Neuronal stem cell (in vitro differentiated cells): ENCODE measurements at regions not wholly inside any gene's neighbourhood (a gene's known extent, or its start where the extent isn't known, plus 50 kb on each side); places are given as distances from the start of the nearest gene placed in this dataset.
"Not testable (repeated sequence)": the region's sequence is repeated elsewhere in the genome, so short reads cannot be mapped to it uniquely, and the experiment has no call there.

Experiments used
- DNase-seq: peaks from one replicate; pipeline ENCODE4 v3.0.0-alpha.2; 2013; ENCODE audit warnings: low spot score
- H2AFZ ChIP-seq: one replicate; pipeline ENCODE4 v1.6.1; 2013; ENCODE audit warnings: mild to moderate bottlenecking, low read length, inconsistent platforms
- H2AK5ac ChIP-seq: 2 replicates; pipeline ENCODE4 v1.6.1; 2013; ENCODE audit warnings: low read depth, mild to moderate bottlenecking, inconsistent platforms, low read length, moderate library complexity, mixed read lengths
- H2BK120ac ChIP-seq: 2 replicates; pipeline ENCODE4 v1.6.1; 2013; ENCODE audit warnings: low read depth, mild to moderate bottlenecking, inconsistent platforms, low read length, moderate library complexity, mixed read lengths
- H2BK12ac ChIP-seq: one replicate; pipeline ENCODE4 v1.6.1; 2013; ENCODE audit warnings: low read length, inconsistent platforms
- H2BK15ac ChIP-seq: 2 replicates; pipeline ENCODE4 v1.6.1; 2013; ENCODE audit warnings: mild to moderate bottlenecking, low read length, inconsistent platforms, mixed read lengths
- H2BK5ac ChIP-seq: one replicate; pipeline ENCODE4 v1.6.1; 2013; ENCODE audit warnings: inconsistent platforms, mild to moderate bottlenecking, low read length, moderate library complexity
- H3K14ac ChIP-seq: one replicate; pipeline ENCODE4 v1.6.1; 2013; ENCODE audit warnings: low read length, inconsistent platforms
- H3K18ac ChIP-seq: 2 replicates; pipeline ENCODE4 v1.6.1; 2013; ENCODE audit warnings: low read length, inconsistent platforms
- H3K23ac ChIP-seq: 2 replicates; pipeline ENCODE4 v1.6.1; 2013; ENCODE audit warnings: low read depth, mild to moderate bottlenecking, mixed read lengths, low read length, inconsistent platforms; ENCODE audit not compliant: poor library complexity
- H3K27ac ChIP-seq: replicated peaks from 3 replicates; pipeline ENCODE4 v1.5.1; 2013; ENCODE audit warnings: low read length, inconsistent platforms
- H3K27me3 ChIP-seq, 3 experiments: 2 replicates each; pipeline ENCODE4 v1.6.1; 2013; ENCODE audit warnings: low read length in 3 of 3, mild to moderate bottlenecking in 2 of 3, inconsistent platforms in 1 of 3, low read depth in 1 of 3, mixed read lengths in 1 of 3, moderate library complexity in 1 of 3; ENCODE audit not compliant: control insufficient read depth in 3 of 3, insufficient read depth in 3 of 3
- H3K36me3 ChIP-seq, 2 donors: replicated peaks in 1 of 2; 2 replicates each; pipeline ENCODE4 v1.6.1; 2013; ENCODE audit warnings: low read length in 2 of 2; ENCODE audit not compliant: control insufficient read depth in 2 of 2, insufficient read depth in 2 of 2
- H3K4ac ChIP-seq: 2 replicates; pipeline ENCODE4 v1.6.1; 2013; ENCODE audit warnings: inconsistent platforms, mild to moderate bottlenecking, low read length, moderate library complexity
- H3K4me1 ChIP-seq, 2 donors: 1 replicate in 1 of 2; 2 replicates in 1 of 2; pipeline ENCODE4 v1.6.1; 2013; ENCODE audit warnings: low read length in 2 of 2, low read depth in 1 of 2; ENCODE audit not compliant: control insufficient read depth in 2 of 2, insufficient read depth in 1 of 2
- H3K4me2 ChIP-seq: one replicate; pipeline ENCODE4 v1.6.1; 2013; ENCODE audit warnings: mild to moderate bottlenecking, low read length, inconsistent platforms; ENCODE audit not compliant: insufficient read depth, poor library complexity, severe bottlenecking
- H3K4me3 ChIP-seq, 2 donors: 2 replicates each; pipeline ENCODE4 v1.5.1; 2013; ENCODE audit warnings: low read length in 2 of 2, mild to moderate bottlenecking in 2 of 2, inconsistent platforms in 1 of 2, moderate library complexity in 1 of 2
- H3K79me1 ChIP-seq: one replicate; pipeline ENCODE4 v1.6.1; 2013; ENCODE audit warnings: low read depth, mild to moderate bottlenecking, inconsistent platforms, low read length, moderate library complexity
- H3K9ac ChIP-seq: one replicate; pipeline ENCODE4 v1.6.1; 2013; ENCODE audit warnings: mild to moderate bottlenecking, low read depth, low read length, inconsistent platforms; ENCODE audit not compliant: poor library complexity
- H3K9me3 ChIP-seq, 2 donors: replicated peaks in 1 of 2; 2 replicates each; pipeline versions ENCODE3 to v1.6.1; 2013; ENCODE audit warnings: low read length in 2 of 2, mild to moderate bottlenecking in 2 of 2, inconsistent platforms in 1 of 2, low read depth in 1 of 2, mixed read lengths in 1 of 2, moderate library complexity in 1 of 2; ENCODE audit not compliant: control insufficient read depth in 2 of 2, insufficient read depth in 1 of 2
- H4K8ac ChIP-seq: one replicate; pipeline ENCODE4 v1.6.1; 2013; ENCODE audit warnings: low read depth, mild to moderate bottlenecking, inconsistent platforms, low read length, moderate library complexity
- H4K91ac ChIP-seq: one replicate; pipeline ENCODE4 v1.6.1; 2013; ENCODE audit warnings: low read length, low read depth, mild to moderate bottlenecking, inconsistent platforms; ENCODE audit not compliant: poor library complexity
- WGBS, 2 donors: extraction: QIAGEN DNeasy Blood & Tissue Kit; methylation state at CpG; one replicate each; pipeline ENCODE4 v1.1.7; 2013; ENCODE audit warnings: missing lambda C conversion rate in 2 of 2, mixed read lengths in 1 of 2; ENCODE audit not compliant: insufficient read length in 2 of 2, insufficient replicate concordance in 1 of 2; ENCODE audit errors: extremely low coverage in 2 of 2; 5-methylcytosine and 5-hydroxymethylcytosine counted together

- DNase-seq, H3K23ac ChIP-seq, H3K27ac ChIP-seq, H2BK12ac ChIP-seq, H3K4me3 ChIP-seq, H3K4me2 ChIP-seq, H3K9me3 ChIP-seq, H3K18ac ChIP-seq, H2BK5ac ChIP-seq, H3K14ac ChIP-seq, H2BK15ac ChIP-seq, H3K9ac ChIP-seq, H3K4ac ChIP-seq, H4K8ac ChIP-seq, H2BK120ac ChIP-seq, H2AFZ ChIP-seq, H3K36me3 ChIP-seq, H3K79me1 ChIP-seq, H2AK5ac ChIP-seq, H3K27me3 ChIP-seq, H4K91ac ChIP-seq, H3K4me1 ChIP-seq: not testable (repeated sequence)
- WGBS, 2 donors: no CpG with 5 or more reads among the region's 16 CpGs
These were observed 188.8 kb downstream of the LAT start for GRCh38 chr16:29173371-29174305.

- H3K9me3 ChIP-seq, H3K18ac ChIP-seq, H4K8ac ChIP-seq, DNase-seq, H3K4me2 ChIP-seq, H3K27me3 ChIP-seq, H2BK5ac ChIP-seq, H2AK5ac ChIP-seq, H2AFZ ChIP-seq, H3K27ac ChIP-seq, H2BK15ac ChIP-seq, H3K36me3 ChIP-seq, H4K91ac ChIP-seq, H3K4me3 ChIP-seq, H2BK120ac ChIP-seq, H3K79me1 ChIP-seq, H2BK12ac ChIP-seq, H3K4ac ChIP-seq, H3K23ac ChIP-seq, H3K9ac ChIP-seq, H3K14ac ChIP-seq, H3K4me1 ChIP-seq: not testable (repeated sequence)
- WGBS, 2 donors: no CpG with 5 or more reads among the region's 7 CpGs
These were observed 187.4 kb downstream of the LAT start for GRCh38 chr16:29172098-29172724.

- H3K4me2 ChIP-seq, H3K79me1 ChIP-seq, H2AK5ac ChIP-seq, H3K9ac ChIP-seq, H3K23ac ChIP-seq, H3K9me3 ChIP-seq, H2AFZ ChIP-seq, H3K18ac ChIP-seq, H3K27me3 ChIP-seq, H3K4ac ChIP-seq, H4K91ac ChIP-seq, DNase-seq, H3K27ac ChIP-seq, H2BK120ac ChIP-seq, H2BK12ac ChIP-seq, H3K36me3 ChIP-seq, H2BK15ac ChIP-seq, H4K8ac ChIP-seq, H3K4me1 ChIP-seq, H3K4me3 ChIP-seq, H2BK5ac ChIP-seq: not testable (repeated sequence)
- H3K14ac ChIP-seq: peak overlapping the region; percentile 84
- WGBS, 2 donors: no CpG with 5 or more reads among the region's 6 CpGs
These were observed 186.4 kb downstream of the LAT start for GRCh38 chr16:29171296-29171695.

GRCh38 chr16:29170393-29171119 is 185.7 kb downstream of the LAT start:
- H3K27me3 ChIP-seq, H3K27ac ChIP-seq, H4K8ac ChIP-seq, H4K91ac ChIP-seq, H2BK120ac ChIP-seq, H2BK15ac ChIP-seq, H3K4ac ChIP-seq, H3K23ac ChIP-seq, H3K4me2 ChIP-seq, H3K79me1 ChIP-seq, H3K9ac ChIP-seq, H3K14ac ChIP-seq, H2BK5ac ChIP-seq, H3K4me1 ChIP-seq, H2BK12ac ChIP-seq, DNase-seq, H3K18ac ChIP-seq, H2AK5ac ChIP-seq, H3K9me3 ChIP-seq, H3K36me3 ChIP-seq, H3K4me3 ChIP-seq: not testable (repeated sequence)
- no CpG with 5 or more reads among the region's 20 CpGs for WGBS, 2 donors
- peak overlapping the region; percentile 33 for H2AFZ ChIP-seq
